Duodenal mucosa (tissue), 2 donors: ENCODE measurements at regions not wholly inside any gene's neighbourhood (a gene's known extent, or its start where the extent isn't known, plus 50 kb on each side); places are given as distances from the start of the nearest gene placed in this dataset.
"Not testable (repeated sequence)": the region's sequence is repeated elsewhere in the genome, so short reads cannot be mapped to it uniquely, and the experiment has no call there.

Source experiments
- H3K27ac ChIP-seq: one replicate; pipeline ENCODE4 v1.7.0; 2013; ENCODE audit warnings: low read depth, low read length
- H3K27me3 ChIP-seq, 2 donors: one replicate each; pipeline ENCODE4 v1.7.0; 2013; ENCODE audit warnings: low read length in 2 of 2, control low read depth in 1 of 2; ENCODE audit not compliant: insufficient read depth in 2 of 2, control insufficient read depth in 1 of 2
- H3K36me3 ChIP-seq, 2 donors: one replicate each; pipeline ENCODE4 v1.7.0; 2013; ENCODE audit warnings: low read length in 2 of 2, control low read depth in 1 of 2; ENCODE audit not compliant: insufficient read depth in 2 of 2, control insufficient read depth in 1 of 2
- H3K4me1 ChIP-seq, 2 donors: one replicate each; pipeline ENCODE4 v1.7.0; 2013; ENCODE audit warnings: low read length in 2 of 2, control low read depth in 1 of 2; ENCODE audit not compliant: insufficient read depth in 2 of 2, control insufficient read depth in 1 of 2
- H3K4me3 ChIP-seq, 2 donors: one replicate each; pipeline ENCODE4 v1.7.0; 2013; ENCODE audit warnings: low read length in 2 of 2, low read depth in 1 of 2
- H3K9ac ChIP-seq, 2 donors: one replicate each; pipeline ENCODE4 v1.7.0; 2013; ENCODE audit warnings: low read length in 2 of 2, low read depth in 1 of 2
- H3K9me3 ChIP-seq, 2 donors: one replicate each; pipeline ENCODE4 v1.7.0; 2013; ENCODE audit warnings: low read length in 2 of 2, control low read depth in 1 of 2; ENCODE audit not compliant: control insufficient read depth in 1 of 2

GRCh38 chr18:38198956-38199355 lies 633.4 kb upstream of the CELF4 start:
- Histone ChIP-seq H3K4me1 (no peaks in the 10 kb centered on the region), H3K27me3 (no peaks in the 10 kb centered on the region), H3K27ac (no peak overlapping the region), H3K9ac (no peak overlapping the region), H3K4me3 (no peak overlapping the region), H3K9me3 (no peaks in the 10 kb centered on the region), H3K36me3 (no peaks in the 10 kb centered on the region)

- Histone ChIP-seq H3K9ac (no peak overlapping the region), H3K27ac (no peak overlapping the region), H3K4me1 (no peaks in the 10 kb centered on the region), H3K9me3 (no peaks in the 10 kb centered on the region), H3K4me3 (no peak overlapping the region), H3K27me3 (no peaks in the 10 kb centered on the region), H3K36me3 (no peaks in the 10 kb centered on the region)
Measured at GRCh38 chr18:38198526-38198925, 632.9 kb upstream of the CELF4 start.

GRCh38 chr18:38186491-38186890 lies 620.9 kb upstream of the CELF4 start:
- Histone ChIP-seq H3K9me3 (peaks cover 4 to 10% of the 10 kb centered on the region in 2 donors), H3K4me1 (no peaks in the 10 kb centered on the region), H3K36me3 (no peaks in the 10 kb centered on the region), H3K27ac (no peak overlapping the region), H3K9ac (no peak overlapping the region), H3K27me3 (no peaks in the 10 kb centered on the region), H3K4me3 (no peak overlapping the region)

GRCh38 chr18:38174594-38174993 lies 609.0 kb upstream of the CELF4 start:
- no peak overlapping the region for H3K9ac ChIP-seq
- no peaks in the 10 kb centered on the region for H3K27me3 ChIP-seq
- H3K9me3 ChIP-seq, result peaks cover 0 to 2% of the 10 kb centered on the region in 2 donors
- no peaks in the 10 kb centered on the region for H3K36me3 ChIP-seq
- no peak overlapping the region for H3K27ac ChIP-seq
- no peaks in the 10 kb centered on the region for H3K4me1 ChIP-seq
- no peak overlapping the region for H3K4me3 ChIP-seq

- H3K27ac ChIP-seq, result no peak overlapping the region
- H3K9me3 ChIP-seq, result peaks cover 0 to 2% of the 10 kb centered on the region in 2 donors
- H3K4me3 ChIP-seq, result no peak overlapping the region
- H3K36me3 ChIP-seq, result no peaks in the 10 kb centered on the region
- no peaks in the 10 kb centered on the region for H3K27me3 ChIP-seq
- H3K9ac ChIP-seq, result no peak overlapping the region
- no peaks in the 10 kb centered on the region for H3K4me1 ChIP-seq
Measured at GRCh38 chr18:38174173-38174572, 608.6 kb upstream of the CELF4 start.

- H3K27me3 ChIP-seq, result no peaks in the 10 kb centered on the region
- H3K4me1 ChIP-seq, result no peaks in the 10 kb centered on the region
- H3K9ac ChIP-seq, result no peak overlapping the region
- no peaks in the 10 kb centered on the region for H3K36me3 ChIP-seq
- no peak overlapping the region for H3K4me3 ChIP-seq
- H3K9me3 ChIP-seq, result peaks cover 0 to 2% of the 10 kb centered on the region in 2 donors
- H3K27ac ChIP-seq, result no peak overlapping the region
Measured at GRCh38 chr18:38170845-38171244, 605.2 kb upstream of the CELF4 start.

GRCh38 chr18:38167623-38168022 lies 602.0 kb upstream of the CELF4 start:
- H3K36me3 ChIP-seq, result no peaks in the 10 kb centered on the region
- H3K27ac ChIP-seq, result no peak overlapping the region
- H3K9me3 ChIP-seq, result peaks cover 0 to 2% of the 10 kb centered on the region in 2 donors
- no peaks in the 10 kb centered on the region for H3K4me1 ChIP-seq
- H3K9ac ChIP-seq, result no peak overlapping the region
- H3K4me3 ChIP-seq, result no peak overlapping the region
- no peaks in the 10 kb centered on the region for H3K27me3 ChIP-seq

GRCh38 chr18:38153116-38153515 lies 587.5 kb upstream of the CELF4 start:
- not testable (repeated sequence) for H3K4me3 ChIP-seq, H3K4me1 ChIP-seq, H3K27ac ChIP-seq, H3K9ac ChIP-seq, H3K36me3 ChIP-seq, H3K27me3 ChIP-seq
- H3K9me3 ChIP-seq, result peaks cover 0 to 13% of the 10 kb centered on the region in 2 donors

GRCh38 chr18:38116716-38117115 lies 551.1 kb upstream of the CELF4 start:
- H3K4me1 ChIP-seq, result no peaks in the 10 kb centered on the region
- no peak overlapping the region for H3K4me3 ChIP-seq
- no peaks in the 10 kb centered on the region for H3K27me3 ChIP-seq
- peaks cover 0 to 6% of the 10 kb centered on the region in 2 donors for H3K9me3 ChIP-seq
- H3K36me3 ChIP-seq, result no peaks in the 10 kb centered on the region
- no peak overlapping the region for H3K27ac ChIP-seq
- no peak overlapping the region for H3K9ac ChIP-seq

- H3K36me3 ChIP-seq, result no peaks in the 10 kb centered on the region
Measured at GRCh38 chr18:38115201-38115600, 549.6 kb upstream of the CELF4 start.

GRCh38 chr18:38087538-38087937 lies 521.9 kb upstream of the CELF4 start:
- H3K9me3 ChIP-seq, result no peaks in the 10 kb centered on the region
- no peaks in the 10 kb centered on the region for H3K4me1 ChIP-seq
- no peaks in the 10 kb centered on the region for H3K36me3 ChIP-seq
- no peak overlapping the region for H3K27ac ChIP-seq
- no peak overlapping the region for H3K9ac ChIP-seq
- H3K4me3 ChIP-seq, result no peak overlapping the region
- H3K27me3 ChIP-seq, result no peaks in the 10 kb centered on the region

More at GRCh38 chr18:38115201-38115600, 549.6 kb upstream of the CELF4 start:
- Histone ChIP-seq H3K4me3 (no peak overlapping the region), H3K4me1 (no peaks in the 10 kb centered on the region), H3K27ac (no peak overlapping the region), H3K27me3 (no peaks in the 10 kb centered on the region), H3K9ac (no peak overlapping the region), H3K9me3 (peaks cover 0 to 6% of the 10 kb centered on the region in 2 donors)
